ENCODE measurements at regions not wholly inside any gene's neighbourhood (a gene's known extent, or its start where the extent isn't known, plus 50 kb on each side); places are given as distances from the start of the nearest gene placed in this dataset.

- TF ChIP-seq FOXP2 (optimal IDR thresholded peaks at IDR 0.05; ENCODE audit: borderline replicate concordance, extremely low read depth, extremely low read length, insufficient read depth) = no peak
- TF ChIP-seq, protein P1, sequence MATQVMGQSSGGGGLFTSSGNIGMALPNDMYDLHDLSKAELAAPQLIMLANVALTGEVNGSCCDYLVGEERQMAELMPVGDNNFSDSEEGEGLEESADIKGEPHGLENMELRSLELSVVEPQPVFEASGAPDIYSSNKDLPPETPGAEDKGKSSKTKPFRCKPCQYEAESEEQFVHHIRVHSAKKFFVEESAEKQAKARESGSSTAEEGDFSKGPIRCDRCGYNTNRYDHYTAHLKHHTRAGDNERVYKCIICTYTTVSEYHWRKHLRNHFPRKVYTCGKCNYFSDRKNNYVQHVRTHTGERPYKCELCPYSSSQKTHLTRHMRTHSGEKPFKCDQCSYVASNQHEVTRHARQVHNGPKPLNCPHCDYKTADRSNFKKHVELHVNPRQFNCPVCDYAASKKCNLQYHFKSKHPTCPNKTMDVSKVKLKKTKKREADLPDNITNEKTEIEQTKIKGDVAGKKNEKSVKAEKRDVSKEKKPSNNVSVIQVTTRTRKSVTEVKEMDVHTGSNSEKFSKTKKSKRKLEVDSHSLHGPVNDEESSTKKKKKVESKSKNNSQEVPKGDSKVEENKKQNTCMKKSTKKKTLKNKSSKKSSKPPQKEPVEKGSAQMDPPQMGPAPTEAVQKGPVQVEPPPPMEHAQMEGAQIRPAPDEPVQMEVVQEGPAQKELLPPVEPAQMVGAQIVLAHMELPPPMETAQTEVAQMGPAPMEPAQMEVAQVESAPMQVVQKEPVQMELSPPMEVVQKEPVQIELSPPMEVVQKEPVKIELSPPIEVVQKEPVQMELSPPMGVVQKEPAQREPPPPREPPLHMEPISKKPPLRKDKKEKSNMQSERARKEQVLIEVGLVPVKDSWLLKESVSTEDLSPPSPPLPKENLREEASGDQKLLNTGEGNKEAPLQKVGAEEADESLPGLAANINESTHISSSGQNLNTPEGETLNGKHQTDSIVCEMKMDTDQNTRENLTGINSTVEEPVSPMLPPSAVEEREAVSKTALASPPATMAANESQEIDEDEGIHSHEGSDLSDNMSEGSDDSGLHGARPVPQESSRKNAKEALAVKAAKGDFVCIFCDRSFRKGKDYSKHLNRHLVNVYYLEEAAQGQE (IDR thresholded peaks at IDR 0.05; ENCODE audit: insufficient read depth in 1 of 2, low read depth in 2 of 2, low read length in 2 of 2) = no peak
- no peak for TF ChIP-seq POLR2AphosphoS5 (IDR thresholded peaks at IDR 0.05; ENCODE audit: low read depth, low read length)
- no peak for TF ChIP-seq SIN3A (IDR thresholded peaks at IDR 0.05; ENCODE audit: borderline replicate concordance, insufficient read depth, low read length)
- no peak for TF ChIP-seq TAF1 (IDR thresholded peaks at IDR 0.05; ENCODE audit: borderline replicate concordance, insufficient read depth, low read length)
These were observed 73.0 kb downstream of the FAM43A start for GRCh38 chr3:194758716-194759115.

DNA sequence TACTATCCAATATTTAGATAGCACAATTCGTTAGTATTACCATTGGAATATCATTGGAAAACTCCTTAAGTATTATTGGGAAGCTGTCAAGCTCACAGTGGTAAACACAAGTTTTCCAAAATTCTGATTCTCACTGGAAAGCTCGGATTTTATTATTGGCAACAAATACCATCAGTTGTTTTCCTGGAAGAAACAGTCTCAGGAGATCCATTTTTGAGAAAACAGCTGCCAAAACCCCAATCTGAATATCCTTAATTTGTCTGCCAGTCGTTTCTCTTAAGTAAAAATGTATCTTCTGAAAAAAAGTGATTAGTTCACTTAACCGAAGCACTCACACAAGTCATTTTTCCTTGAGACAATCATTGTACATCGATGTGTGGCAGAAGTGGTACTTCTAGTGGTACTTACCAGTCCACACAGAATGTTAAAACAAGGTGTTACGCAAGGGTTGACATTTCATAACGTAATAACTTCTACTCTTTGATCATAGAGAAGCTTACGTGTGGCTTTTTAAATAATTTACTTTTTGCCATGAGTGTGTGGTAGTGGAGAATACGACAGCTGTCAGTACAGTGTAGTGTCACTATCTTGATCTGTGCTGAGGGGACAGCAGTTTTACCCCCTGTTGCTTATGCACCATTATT lies 74.9 kb downstream of the FAM43A start:
- TF ChIP-seq, protein P1 (IDR thresholded peaks at IDR 0.05; ENCODE audit: insufficient read depth in 1 of 2, low read depth in 2 of 2, low read length in 2 of 2) = no peak
- TF ChIP-seq SIN3A (IDR thresholded peaks at IDR 0.05; ENCODE audit: borderline replicate concordance, insufficient read depth, low read length) (no peak), POLR2AphosphoS5 (IDR thresholded peaks at IDR 0.05; ENCODE audit: low read depth, low read length) (no peak), FOXP2 (optimal IDR thresholded peaks at IDR 0.05; ENCODE audit: borderline replicate concordance, extremely low read depth, extremely low read length, insufficient read depth) (no peak), TAF1 (IDR thresholded peaks at IDR 0.05; ENCODE audit: borderline replicate concordance, insufficient read depth, low read length) (no peak)

DNA sequence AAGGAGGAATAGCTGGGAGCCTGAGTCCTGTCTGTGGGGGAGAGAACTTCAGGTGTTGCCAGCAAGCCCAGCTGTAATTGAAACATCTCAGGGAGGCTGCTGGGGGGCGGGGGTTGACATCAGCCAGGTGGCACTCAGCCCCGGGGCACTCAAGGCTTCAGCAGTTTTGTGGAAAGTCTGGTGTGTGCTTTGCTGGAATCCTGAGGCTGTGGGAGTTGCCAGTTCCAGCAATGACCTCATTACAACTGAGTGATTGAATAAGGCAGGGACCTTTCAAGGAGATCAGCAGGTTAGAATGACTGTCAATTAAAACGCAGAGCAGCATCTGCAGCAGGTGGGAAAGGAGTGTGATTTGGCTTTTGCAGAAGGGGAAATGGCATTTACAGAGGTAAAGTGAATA lies 75.7 kb downstream of the FAM43A start:
- TF ChIP-seq, protein P1 (IDR thresholded peaks at IDR 0.05; ENCODE audit: insufficient read depth in 1 of 2, low read depth in 2 of 2, low read length in 2 of 2) = no peak
- no peak for TF ChIP-seq FOXP2 (optimal IDR thresholded peaks at IDR 0.05; ENCODE audit: borderline replicate concordance, extremely low read depth, extremely low read length, insufficient read depth)
- no peak for TF ChIP-seq POLR2AphosphoS5 (IDR thresholded peaks at IDR 0.05; ENCODE audit: low read depth, low read length)
- no peak for TF ChIP-seq TAF1 (IDR thresholded peaks at IDR 0.05; ENCODE audit: borderline replicate concordance, insufficient read depth, low read length)
- TF ChIP-seq SIN3A (IDR thresholded peaks at IDR 0.05; ENCODE audit: borderline replicate concordance, insufficient read depth, low read length) = no peak

GRCh38 chr3:194766845-194767244 lies 81.2 kb downstream of the FAM43A start:
- no peak for TF ChIP-seq FOXP2 (optimal IDR thresholded peaks at IDR 0.05; ENCODE audit: borderline replicate concordance, extremely low read depth, extremely low read length, insufficient read depth)
- no peak for TF ChIP-seq POLR2AphosphoS5 (IDR thresholded peaks at IDR 0.05; ENCODE audit: low read depth, low read length)
- TF ChIP-seq, protein P1 (IDR thresholded peaks at IDR 0.05; ENCODE audit: insufficient read depth in 1 of 2, low read depth in 2 of 2, low read length in 2 of 2) = no peak
- TF ChIP-seq TAF1 (IDR thresholded peaks at IDR 0.05; ENCODE audit: borderline replicate concordance, insufficient read depth, low read length) = no peak
- no peak for TF ChIP-seq SIN3A (IDR thresholded peaks at IDR 0.05; ENCODE audit: borderline replicate concordance, insufficient read depth, low read length)

Measured in PFSK-1 (cell line).